ENCODE measurements at regions not wholly inside any gene's neighbourhood (a gene's known extent, or its start where the extent isn't known, plus 50 kb on each side); places are given as distances from the start of the nearest gene placed in this dataset.
A peak's percentile ranks its signal among the peaks of the same experiment; 100 is the strongest.

- no peaks in the 10 kb centered on the region for H4K20me1 ChIP-seq (ENCODE audit: control insufficient read depth, insufficient read depth, low read depth, low read length)
- no peak for TF ChIP-seq EZH2phosphoT487 (IDR thresholded peaks at IDR 0.05; ENCODE audit: borderline replicate concordance, low read length)
- TF ChIP-seq, protein P1, sequence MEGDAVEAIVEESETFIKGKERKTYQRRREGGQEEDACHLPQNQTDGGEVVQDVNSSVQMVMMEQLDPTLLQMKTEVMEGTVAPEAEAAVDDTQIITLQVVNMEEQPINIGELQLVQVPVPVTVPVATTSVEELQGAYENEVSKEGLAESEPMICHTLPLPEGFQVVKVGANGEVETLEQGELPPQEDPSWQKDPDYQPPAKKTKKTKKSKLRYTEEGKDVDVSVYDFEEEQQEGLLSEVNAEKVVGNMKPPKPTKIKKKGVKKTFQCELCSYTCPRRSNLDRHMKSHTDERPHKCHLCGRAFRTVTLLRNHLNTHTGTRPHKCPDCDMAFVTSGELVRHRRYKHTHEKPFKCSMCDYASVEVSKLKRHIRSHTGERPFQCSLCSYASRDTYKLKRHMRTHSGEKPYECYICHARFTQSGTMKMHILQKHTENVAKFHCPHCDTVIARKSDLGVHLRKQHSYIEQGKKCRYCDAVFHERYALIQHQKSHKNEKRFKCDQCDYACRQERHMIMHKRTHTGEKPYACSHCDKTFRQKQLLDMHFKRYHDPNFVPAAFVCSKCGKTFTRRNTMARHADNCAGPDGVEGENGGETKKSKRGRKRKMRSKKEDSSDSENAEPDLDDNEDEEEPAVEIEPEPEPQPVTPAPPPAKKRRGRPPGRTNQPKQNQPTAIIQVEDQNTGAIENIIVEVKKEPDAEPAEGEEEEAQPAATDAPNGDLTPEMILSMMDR (IDR thresholded peaks at IDR 0.05; ENCODE audit: low read depth, low read length, poor library complexity, severe bottlenecking): no peak
- no peaks in the 10 kb centered on the region for H3K79me2 ChIP-seq (ENCODE audit: control insufficient read depth, low read length)
- H3K27me3 ChIP-seq (ENCODE audit: control insufficient read depth, low read length): no peaks in the 10 kb centered on the region
- H3K4me2 ChIP-seq (ENCODE audit: low read length): peak overlapping the region; percentile 77
- peaks cover 11% of the 10 kb centered on the region; the same call in 1 of the 2 replicates for H3K9me3 ChIP-seq (ENCODE audit: control insufficient read depth, insufficient read depth, low read length)
- H3F3A ChIP-seq (ENCODE audit: control insufficient read depth, insufficient read depth): peaks cover 34% of the 10 kb centered on the region
- peak overlapping the region; percentile 56 for H3K4me3 ChIP-seq (ENCODE audit: low read length)
- H3K36me3 ChIP-seq (ENCODE audit: control insufficient read depth, low read length): peaks cover 20% of the 10 kb centered on the region
- peaks cover 76% of the 10 kb centered on the region for H3K4me1 ChIP-seq (ENCODE audit: control insufficient read depth, low read length)
- H3K27ac ChIP-seq (ENCODE audit: low read depth, low read length): peak overlapping the region; percentile 99
- no peaks in the 10 kb centered on the region for H3K9me2 ChIP-seq (replicated peaks; ENCODE audit: control insufficient read depth, low read length)
Observed at GRCh38 chr13:40127925-40128324, 472.5 kb downstream of the COG6 start.

- Histone ChIP-seq H3K4me3 (ENCODE audit: low read length) (no peak overlapping the region), H3K9me3 (ENCODE audit: control insufficient read depth, insufficient read depth, low read length) (peaks cover 11% of the 10 kb centered on the region; the same call in 1 of the 2 replicates), H3K27ac (ENCODE audit: low read depth, low read length) (peak overlapping the region; percentile 99), H3F3A (ENCODE audit: control insufficient read depth, insufficient read depth) (peaks cover 34% of the 10 kb centered on the region), H4K20me1 (ENCODE audit: control insufficient read depth, insufficient read depth, low read depth, low read length) (no peaks in the 10 kb centered on the region), H3K4me1 (ENCODE audit: control insufficient read depth, low read length) (peaks cover 60% of the 10 kb centered on the region), H3K4me2 (ENCODE audit: low read length) (no peak overlapping the region), H3K9me2 (replicated peaks; ENCODE audit: control insufficient read depth, low read length) (no peaks in the 10 kb centered on the region), H3K79me2 (ENCODE audit: control insufficient read depth, low read length) (no peaks in the 10 kb centered on the region), H3K36me3 (ENCODE audit: control insufficient read depth, low read length) (peaks cover 20% of the 10 kb centered on the region), H3K27me3 (ENCODE audit: control insufficient read depth, low read length) (no peaks in the 10 kb centered on the region)
- TF ChIP-seq EZH2phosphoT487 (IDR thresholded peaks at IDR 0.05; ENCODE audit: borderline replicate concordance, low read length): no peak
- TF ChIP-seq, protein P1 (IDR thresholded peaks at IDR 0.05; ENCODE audit: low read depth, low read length, poor library complexity, severe bottlenecking): no peak
Observed at GRCh38 chr13:40129467-40129866, 474.0 kb downstream of the COG6 start.

- no peaks in the 10 kb centered on the region for H4K20me1 ChIP-seq (ENCODE audit: control insufficient read depth, insufficient read depth, low read depth, low read length)
- peaks cover 44% of the 10 kb centered on the region for H3K4me1 ChIP-seq (ENCODE audit: control insufficient read depth, low read length)
- no peaks in the 10 kb centered on the region for H3K27me3 ChIP-seq (ENCODE audit: control insufficient read depth, low read length)
- no peak overlapping the region for H3K4me3 ChIP-seq (ENCODE audit: low read length)
- no peak overlapping the region for H3K27ac ChIP-seq (ENCODE audit: low read depth, low read length)
- no peaks in the 10 kb centered on the region for H3K9me2 ChIP-seq (replicated peaks; ENCODE audit: control insufficient read depth, low read length)
- peaks cover 21% of the 10 kb centered on the region for H3F3A ChIP-seq (ENCODE audit: control insufficient read depth, insufficient read depth)
- H3K4me2 ChIP-seq (ENCODE audit: low read length): no peak overlapping the region
- TF ChIP-seq, protein P1 (IDR thresholded peaks at IDR 0.05; ENCODE audit: low read depth, low read length, poor library complexity, severe bottlenecking): no peak
- TF ChIP-seq EZH2phosphoT487 (IDR thresholded peaks at IDR 0.05; ENCODE audit: borderline replicate concordance, low read length): no peak
- H3K36me3 ChIP-seq (ENCODE audit: control insufficient read depth, low read length): peaks cover 20% of the 10 kb centered on the region
- H3K79me2 ChIP-seq (ENCODE audit: control insufficient read depth, low read length): no peaks in the 10 kb centered on the region
- peaks cover 11% of the 10 kb centered on the region; the same call in 1 of the 2 replicates for H3K9me3 ChIP-seq (ENCODE audit: control insufficient read depth, insufficient read depth, low read length)
Observed at GRCh38 chr13:40130871-40131636, 475.6 kb downstream of the COG6 start.
